Astrocyte (in vitro differentiated cells and primary cell): ENCODE measurements at regions not wholly inside any gene's neighbourhood (a gene's known extent, or its start where the extent isn't known, plus 50 kb on each side); places are given as distances from the start of the nearest gene placed in this dataset.

Source experiments
- DNase-seq: peaks from one replicate; pipeline ENCODE4 v3.0.0-alpha.2; 2010; ENCODE audit warnings: low read depth
- FAIRE-seq: peaks from 2 replicates; lab custom pipeline; 2011; peaks lifted over from hg19 to GRCh38; lab: Jason Lieb, UNC
- H2AFZ ChIP-seq: 2 replicates; pipeline ENCODE4 v1.6.0; 2012; ENCODE audit warnings: low read depth, low read length, inconsistent platforms
- H3K27ac ChIP-seq: 2 replicates; pipeline ENCODE4 v1.5.1; 2011; ENCODE audit warnings: low read depth, low read length, inconsistent platforms
- H3K27me3 ChIP-seq: 2 replicates; pipeline ENCODE4 v1.6.0; 2011; ENCODE audit warnings: low read length, inconsistent platforms; ENCODE audit not compliant: insufficient read depth
- H3K36me3 ChIP-seq: 2 replicates; pipeline ENCODE4 v1.5.1; 2011; ENCODE audit warnings: low read length, inconsistent platforms; ENCODE audit not compliant: insufficient read depth
- H3K4me1 ChIP-seq: 2 replicates; pipeline ENCODE4 v1.5.1; 2011; ENCODE audit warnings: low read length, inconsistent platforms; ENCODE audit not compliant: insufficient read depth
- H3K4me2 ChIP-seq: 2 replicates; pipeline ENCODE4 v1.6.0; 2012; ENCODE audit warnings: low read length, inconsistent platforms
- H3K4me3 ChIP-seq: 2 replicates; pipeline ENCODE4 v1.5.1; 2011; ENCODE audit warnings: low read depth, mild to moderate bottlenecking, low read length, inconsistent platforms; ENCODE audit not compliant: insufficient read depth
- H3K79me2 ChIP-seq: 2 replicates; pipeline ENCODE4 v1.6.0; 2012; ENCODE audit warnings: mild to moderate bottlenecking, low read length, inconsistent platforms; ENCODE audit not compliant: insufficient read depth
- H3K9ac ChIP-seq: 2 replicates; pipeline ENCODE4 v1.6.0; 2012; ENCODE audit warnings: mild to moderate bottlenecking, low read length, inconsistent platforms
- H3K9me3 ChIP-seq: 2 replicates; pipeline ENCODE4 v1.5.1; 2012; ENCODE audit warnings: low read depth, mild to moderate bottlenecking, low read length, inconsistent platforms; ENCODE audit not compliant: insufficient read depth
- H4K20me1 ChIP-seq: 2 replicates; pipeline ENCODE4 v1.6.0; 2012; ENCODE audit warnings: low read length, inconsistent platforms; ENCODE audit not compliant: insufficient read depth
- H3K27ac Mint-ChIP-seq: one replicate; pipeline ENCODE4 v1.8.0; 2021; ENCODE audit warnings: mild to moderate bottlenecking, mixed read lengths; ENCODE audit not compliant: unreplicated experiment
- H3K27me3 Mint-ChIP-seq: one replicate; pipeline ENCODE4 v1.8.0; 2021; ENCODE audit warnings: low read depth, mixed read lengths; ENCODE audit not compliant: unreplicated experiment
- H3K36me3 Mint-ChIP-seq: one replicate; pipeline ENCODE4 v1.8.0; 2021; ENCODE audit warnings: low read depth, mixed read lengths; ENCODE audit not compliant: unreplicated experiment
- H3K4me1 Mint-ChIP-seq: one replicate; pipeline ENCODE4 v1.8.0; 2021; ENCODE audit warnings: low read depth, mixed read lengths; ENCODE audit not compliant: unreplicated experiment
- H3K4me3 Mint-ChIP-seq: one replicate; pipeline ENCODE4 v1.8.0; 2021; ENCODE audit warnings: mild to moderate bottlenecking, moderate library complexity, mixed read lengths; ENCODE audit not compliant: unreplicated experiment
- H3K9me3 Mint-ChIP-seq: one replicate; pipeline ENCODE4 v1.8.0; 2021; ENCODE audit warnings: mild to moderate bottlenecking, mixed read lengths; ENCODE audit not compliant: unreplicated experiment
- CTCF ChIP-seq: IDR thresholded peaks from 2 replicates; pipeline ENCODE4 v1.5.1; 2011; ENCODE audit warnings: low read depth, mild to moderate bottlenecking, inconsistent platforms, low read length, moderate library complexity; ENCODE audit not compliant: insufficient read depth
- EZH2 ChIP-seq: IDR thresholded peaks from 2 replicates; pipeline ENCODE4 v1.6.1; 2012; ENCODE audit warnings: mild to moderate bottlenecking, low read length, inconsistent platforms; ENCODE audit not compliant: insufficient read depth

- Histone ChIP-seq H3K27ac (no peak overlapping the region), H3K4me1 (peaks cover 6% of the 10 kb centered on the region), H4K20me1 (no peaks in the 10 kb centered on the region), H3K4me2 (no peak overlapping the region), H2AFZ (no peak overlapping the region), H3K36me3 (no peaks in the 10 kb centered on the region), H3K27me3 (no peaks in the 10 kb centered on the region), H3K79me2 (no peaks in the 10 kb centered on the region), H3K9ac (no peak overlapping the region), H3K4me3 (no peak overlapping the region), H3K9me3 (no peaks in the 10 kb centered on the region)
- no peaks in the 10 kb centered on the region for H3K27me3 Mint-ChIP-seq
- peaks cover 28% of the 10 kb centered on the region for H3K4me1 Mint-ChIP-seq
- no peaks in the 10 kb centered on the region for H3K9me3 Mint-ChIP-seq
- DNase-seq (no peak), FAIRE-seq (peak; percentile 66)
- no peak overlapping the region for H3K4me3 Mint-ChIP-seq
- TF ChIP-seq EZH2 (no peak), CTCF (no peak)
- H3K36me3 Mint-ChIP-seq, result no peaks in the 10 kb centered on the region
- H3K27ac Mint-ChIP-seq, result peak overlapping the region; percentile 54
These were observed 79.8 kb upstream of the ARID5B start for GRCh38 chr10:61821693-61822092.

- FAIRE-seq (no peak), DNase-seq (no peak)
- no peaks in the 10 kb centered on the region for H3K9me3 Mint-ChIP-seq
- H3K9ac ChIP-seq, result no peak overlapping the region
- H3K36me3 ChIP-seq, result no peaks in the 10 kb centered on the region
- H3K79me2 ChIP-seq, result no peaks in the 10 kb centered on the region
- H3K27me3 Mint-ChIP-seq, result no peaks in the 10 kb centered on the region
- peaks cover 28% of the 10 kb centered on the region for H3K4me1 Mint-ChIP-seq
- no peaks in the 10 kb centered on the region for H3K27me3 ChIP-seq
- H3K27ac Mint-ChIP-seq, result peak overlapping the region; percentile 66
- no peak overlapping the region for H3K27ac ChIP-seq
- H3K36me3 Mint-ChIP-seq, result no peaks in the 10 kb centered on the region
- no peak overlapping the region for H2AFZ ChIP-seq
- no peak for TF ChIP-seq EZH2
- TF ChIP-seq CTCF, result no peak
- H3K4me3 ChIP-seq, result no peak overlapping the region
- H3K4me2 ChIP-seq, result no peak overlapping the region
- no peaks in the 10 kb centered on the region for H3K9me3 ChIP-seq
- H3K4me3 Mint-ChIP-seq, result no peak overlapping the region
- peaks cover 6% of the 10 kb centered on the region for H3K4me1 ChIP-seq
- H4K20me1 ChIP-seq, result no peaks in the 10 kb centered on the region
These were observed 79.4 kb upstream of the ARID5B start for GRCh38 chr10:61822096-61822495.

- Histone ChIP-seq H4K20me1 (no peaks in the 10 kb centered on the region), H3K4me2 (peak overlapping the region; percentile 1), H3K4me1 (peaks cover 6% of the 10 kb centered on the region), H3K27me3 (no peaks in the 10 kb centered on the region), H2AFZ (no peak overlapping the region), H3K4me3 (no peak overlapping the region), H3K27ac (peak overlapping the region; percentile 5), H3K9ac (no peak overlapping the region), H3K79me2 (no peaks in the 10 kb centered on the region), H3K9me3 (no peaks in the 10 kb centered on the region), H3K36me3 (no peaks in the 10 kb centered on the region)
- no peak for TF ChIP-seq CTCF
- TF ChIP-seq EZH2, result no peak
- Mint-ChIP-seq H3K4me1 (peaks cover 28% of the 10 kb centered on the region), H3K9me3 (no peaks in the 10 kb centered on the region), H3K27ac (peak overlapping the region; percentile 66), H3K27me3 (no peaks in the 10 kb centered on the region), H3K36me3 (no peaks in the 10 kb centered on the region), H3K4me3 (no peak overlapping the region)
- no peak for FAIRE-seq
- peak; percentile 83 for DNase-seq
These were observed 78.7 kb upstream of the ARID5B start for GRCh38 chr10:61822781-61823230.
